NCI-H748 (cell line): ENCODE measurements at regions not wholly inside any gene's neighbourhood (a gene's known extent, or its start where the extent isn't known, plus 50 kb on each side); places are given as distances from the start of the nearest gene placed in this dataset.
A peak's percentile ranks its signal among the peaks of the same experiment; 100 is the strongest.
"Not testable (repeated sequence)": the region's sequence is repeated elsewhere in the genome, so short reads cannot be mapped to it uniquely, and the experiment has no call there.

ENCODE experiments used
- DNase-seq: peaks from one replicate; lab custom pipeline; 2025; ENCODE audit not compliant: unreplicated experiment; lab: John Stamatoyannopoulos, UW

DNA sequence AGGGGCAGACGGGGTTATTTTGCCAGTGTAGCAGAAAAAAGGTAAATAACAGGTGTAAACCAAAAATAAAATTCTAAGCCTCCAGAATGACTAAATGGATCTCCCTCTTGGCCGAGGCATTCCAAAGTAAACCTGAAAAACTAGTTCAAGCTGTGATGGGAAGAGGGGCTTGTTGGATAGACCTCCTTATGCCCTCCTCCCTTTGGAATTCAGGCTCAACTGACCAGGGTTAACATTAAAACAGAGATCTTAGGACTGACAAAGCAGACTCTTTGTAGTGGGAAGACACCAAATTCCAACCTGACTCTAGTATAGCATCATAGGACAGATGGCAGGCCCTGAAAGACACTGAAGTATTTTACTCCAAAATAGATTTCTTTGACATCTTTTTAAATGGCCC, 113.8 kb upstream of the ITGB1 start:
- no peak for DNase-seq

DNA sequence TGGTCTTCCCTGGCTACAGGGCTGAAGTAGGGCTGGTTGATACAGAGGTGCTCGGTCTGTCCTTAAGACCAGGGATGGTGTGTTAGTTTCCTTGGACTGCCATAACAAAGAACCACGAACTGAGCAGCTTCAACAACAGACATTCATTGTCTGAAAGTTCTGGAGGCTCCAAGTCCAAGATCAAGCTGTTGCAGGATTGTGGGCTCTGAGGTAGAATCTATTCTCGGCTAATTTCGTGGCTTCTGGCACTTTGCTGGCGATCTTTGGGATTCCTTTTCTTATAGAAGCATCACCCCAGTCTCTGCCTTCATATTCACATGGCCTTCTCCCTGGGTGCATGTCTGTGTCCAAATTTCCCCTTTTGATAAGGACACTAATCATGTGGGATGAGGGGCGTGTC, 112.1 kb upstream of the ITGB1 start:
- DNase-seq: no peak

DNA sequence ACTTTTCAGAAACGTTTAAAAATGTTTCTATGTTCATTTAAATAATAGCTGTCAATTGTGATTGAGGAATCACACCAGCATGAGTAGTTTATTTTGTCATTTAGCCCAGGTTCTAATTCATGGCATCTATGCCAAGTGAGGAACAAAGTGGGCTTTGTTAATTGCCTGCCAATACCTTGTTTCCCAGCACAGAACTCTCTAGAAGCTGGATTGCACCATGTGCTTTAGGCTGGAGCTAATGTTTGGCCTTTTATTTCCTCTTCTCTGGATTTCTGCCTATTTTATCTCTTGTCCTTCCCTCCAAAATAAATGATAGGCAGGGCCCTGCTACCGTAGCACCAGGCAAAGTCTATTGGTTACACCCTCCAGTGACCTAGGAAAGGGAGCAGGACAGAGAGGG, 109.9 kb upstream of the ITGB1 start:
- no peak for DNase-seq

DNA sequence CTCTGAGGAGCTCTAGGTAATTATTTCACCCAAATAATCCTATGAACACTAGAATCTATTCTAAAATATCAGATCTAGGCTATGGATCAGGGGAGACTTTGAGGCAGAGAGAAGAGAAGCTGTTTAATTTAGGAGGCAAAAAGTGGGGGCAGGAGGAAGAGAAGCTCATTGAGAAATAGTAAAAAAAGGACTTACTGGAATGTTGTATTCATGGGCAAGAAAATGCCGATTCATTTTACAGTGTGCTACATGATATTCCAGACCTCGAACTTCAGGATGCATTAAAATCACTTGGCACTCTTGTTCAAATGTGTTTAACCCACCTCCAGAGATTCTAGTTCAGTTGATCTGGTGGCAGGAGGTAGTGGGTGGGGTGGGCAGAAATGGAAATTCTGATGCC, 109.5 kb upstream of the ITGB1 start:
- DNase-seq: no peak

DNA sequence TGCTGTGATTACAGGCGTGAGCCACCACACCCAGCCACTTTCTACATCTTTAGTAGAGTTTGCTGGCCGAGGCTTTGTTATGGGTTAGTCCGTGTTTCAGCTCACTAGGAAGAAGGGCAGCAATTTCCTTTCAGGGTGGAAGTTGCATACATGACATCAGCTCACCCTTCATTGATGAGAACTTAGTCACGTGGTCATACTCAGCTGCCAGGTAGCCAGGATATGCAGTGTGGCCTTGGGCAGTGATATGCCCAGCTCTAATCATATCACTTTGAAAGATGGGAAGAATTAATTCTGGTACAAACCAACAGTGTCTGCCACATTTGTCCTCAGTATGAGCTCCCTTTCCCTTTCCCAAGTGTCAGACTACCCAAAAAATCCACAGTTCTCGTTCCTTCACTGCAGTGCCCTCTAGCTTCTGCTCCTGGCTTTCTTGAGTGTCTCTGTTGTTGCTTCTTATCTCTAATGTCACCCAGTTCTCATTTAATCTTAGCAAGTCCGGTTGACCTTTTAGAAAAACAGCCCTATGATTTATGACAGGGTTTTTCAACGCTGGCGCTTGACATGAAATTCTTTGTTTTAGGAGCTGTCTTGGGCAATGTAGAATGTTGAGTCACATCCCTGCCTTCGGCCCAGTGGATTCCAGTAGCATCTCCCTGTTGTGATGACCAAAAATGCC, 108.7 kb upstream of the ITGB1 start:
- no peak for DNase-seq

DNA sequence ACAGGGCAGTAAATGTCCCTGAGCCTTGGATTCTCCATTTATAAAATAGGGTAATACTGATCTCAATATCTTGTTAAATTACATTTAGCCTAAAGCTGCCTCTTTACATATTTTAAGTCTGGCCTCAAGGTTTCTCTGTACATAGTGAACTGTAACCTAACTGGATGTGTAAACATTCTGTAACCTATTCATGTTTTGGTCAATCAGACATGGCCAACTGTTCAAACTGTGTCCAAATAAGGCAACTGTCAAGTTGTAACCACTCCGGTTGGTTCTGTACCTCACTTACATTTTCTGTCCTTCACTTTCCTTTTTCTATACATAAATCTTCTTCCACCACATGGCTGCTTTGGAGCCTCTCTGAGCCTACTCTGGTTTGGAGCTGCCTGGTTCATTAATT, 107.1 kb upstream of the ITGB1 start:
- DNase-seq: no peak

DNA sequence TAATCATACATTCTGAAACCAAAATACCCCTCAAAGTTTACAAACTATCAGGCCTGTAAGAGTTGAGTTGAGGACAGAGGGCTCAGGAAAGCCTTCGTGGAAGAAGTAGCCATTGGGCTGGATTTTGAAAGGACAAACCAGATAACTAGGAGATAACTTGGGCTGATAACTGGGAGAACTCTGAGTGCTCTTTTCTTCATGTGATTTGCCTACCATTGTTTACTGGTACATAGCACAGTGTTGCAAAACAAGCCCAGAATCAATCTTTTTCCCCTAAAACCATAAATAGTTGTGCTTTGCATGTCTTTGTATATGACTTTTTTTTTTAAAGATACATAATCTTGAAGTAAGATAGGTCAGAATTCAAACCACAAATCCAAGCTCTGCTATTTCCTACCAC, 106.7 kb upstream of the ITGB1 start:
- no peak for DNase-seq

DNA sequence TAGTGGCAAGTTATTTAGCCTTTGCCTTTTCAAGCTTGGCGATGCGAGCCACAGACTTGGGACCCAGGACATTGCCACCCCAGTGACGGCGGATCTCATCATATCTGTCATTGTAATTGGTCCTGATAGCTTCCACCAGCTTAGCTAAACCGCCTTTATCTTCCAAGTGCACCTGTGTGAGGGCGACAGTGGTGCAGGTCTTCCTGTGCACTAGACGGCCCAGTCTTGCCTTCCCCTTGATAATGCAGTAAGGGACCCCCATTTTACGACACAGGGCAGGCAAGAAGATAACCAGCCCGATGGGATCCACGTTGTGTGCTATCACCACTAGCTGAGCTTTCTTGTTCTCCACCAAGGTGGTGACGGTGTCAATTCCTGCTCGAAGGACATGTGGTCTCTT, 99.6 kb upstream of the ITGB1 start:
- DNase-seq: no peak

DNA sequence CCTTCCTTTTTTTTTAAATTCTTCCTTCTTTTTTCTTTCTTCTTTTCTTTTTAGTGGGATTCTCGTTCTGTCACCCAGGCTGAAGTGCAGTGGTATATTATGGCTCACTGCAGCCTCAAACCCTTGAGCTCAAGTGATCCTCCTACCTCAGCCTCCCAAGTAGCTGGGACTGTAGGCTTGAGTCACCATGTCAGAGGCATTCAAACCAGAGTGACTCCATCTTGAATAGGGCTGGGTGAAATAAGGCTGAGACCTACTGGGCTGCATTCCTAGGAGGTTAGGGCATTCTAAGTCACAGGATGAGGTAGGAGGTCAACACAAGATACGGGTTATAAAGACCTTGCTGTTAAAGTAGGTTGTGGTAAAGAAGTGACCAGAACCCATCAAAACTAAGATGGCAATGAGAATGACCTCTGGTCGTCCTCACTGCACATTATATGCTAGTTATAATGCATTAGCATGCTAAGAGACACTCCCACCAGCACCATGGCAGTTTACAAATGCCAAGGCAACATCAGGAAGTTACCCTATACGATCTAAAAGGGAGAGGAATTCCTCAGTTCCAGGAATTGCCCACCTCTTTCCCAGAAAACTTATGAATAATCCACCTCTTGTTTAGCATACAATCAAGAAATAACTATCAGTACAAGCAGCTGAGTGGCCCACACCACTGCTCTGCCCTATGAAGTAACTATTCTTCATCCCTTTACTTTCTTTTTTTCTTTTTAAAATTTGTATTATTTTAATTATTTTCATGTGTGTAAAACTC, 99.0 kb upstream of the ITGB1 start:
- no peak for DNase-seq

DNA sequence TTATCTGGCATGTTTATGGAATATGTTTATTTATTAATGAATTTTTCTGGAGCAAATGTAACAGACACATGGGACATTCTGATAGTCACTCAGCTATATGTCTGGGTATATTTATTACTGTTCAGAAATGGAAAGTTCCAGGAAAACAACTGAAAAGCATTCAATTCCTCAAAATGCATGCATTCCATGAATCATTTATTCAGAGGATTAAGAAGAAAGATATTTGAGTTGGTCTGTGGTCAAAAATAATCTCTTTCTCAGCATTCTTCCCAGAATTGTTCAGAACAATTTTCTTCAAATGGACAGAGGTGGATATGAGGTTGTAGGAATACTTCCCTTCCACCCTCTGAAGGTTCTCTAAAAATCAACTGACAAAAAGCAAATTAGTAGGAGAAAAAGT, 97.6 kb upstream of the ITGB1 start:
- DNase-seq: no peak

DNA sequence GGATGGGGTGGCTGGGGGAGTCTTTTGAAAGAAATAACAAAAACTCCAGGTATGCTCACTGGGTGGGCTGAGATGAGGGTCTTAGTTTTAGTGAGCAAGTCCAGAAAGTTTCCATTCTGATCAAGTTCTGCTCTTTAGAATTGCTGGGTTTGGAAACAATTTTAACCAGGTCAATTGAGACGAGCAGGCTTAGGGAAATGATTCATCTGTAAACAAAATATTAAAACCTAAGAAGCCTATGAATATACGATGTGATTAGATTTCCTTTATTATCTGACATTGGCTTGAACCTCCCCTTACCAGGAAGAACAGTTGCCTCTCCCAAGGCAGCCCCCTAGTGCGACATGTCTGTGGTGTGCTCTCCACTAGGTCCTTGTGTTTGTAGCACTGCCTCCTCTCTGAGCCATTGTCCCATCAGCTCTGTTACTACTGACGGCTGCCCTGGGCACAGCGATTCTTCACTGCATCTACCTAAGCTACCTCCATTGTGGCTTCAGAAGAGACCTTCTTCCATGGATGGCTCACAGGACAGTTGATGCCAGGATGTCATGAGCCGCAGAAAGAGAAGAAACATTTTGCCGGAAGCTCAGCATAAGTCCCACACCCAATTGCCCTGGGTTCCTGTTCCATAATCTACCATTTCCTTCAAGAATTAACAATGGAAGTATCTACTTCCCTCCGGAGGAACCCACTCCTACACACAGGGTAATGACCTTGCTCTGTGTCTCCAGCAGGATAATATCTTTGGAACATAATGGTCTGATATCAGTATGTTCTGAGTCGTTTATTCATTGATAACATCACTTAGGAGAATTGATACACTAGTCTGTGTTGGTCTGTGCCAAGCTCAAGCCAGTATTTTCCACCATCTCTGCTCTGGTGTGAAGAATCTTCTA, 95.1 kb upstream of the ITGB1 start:
- DNase-seq: no peak

DNA sequence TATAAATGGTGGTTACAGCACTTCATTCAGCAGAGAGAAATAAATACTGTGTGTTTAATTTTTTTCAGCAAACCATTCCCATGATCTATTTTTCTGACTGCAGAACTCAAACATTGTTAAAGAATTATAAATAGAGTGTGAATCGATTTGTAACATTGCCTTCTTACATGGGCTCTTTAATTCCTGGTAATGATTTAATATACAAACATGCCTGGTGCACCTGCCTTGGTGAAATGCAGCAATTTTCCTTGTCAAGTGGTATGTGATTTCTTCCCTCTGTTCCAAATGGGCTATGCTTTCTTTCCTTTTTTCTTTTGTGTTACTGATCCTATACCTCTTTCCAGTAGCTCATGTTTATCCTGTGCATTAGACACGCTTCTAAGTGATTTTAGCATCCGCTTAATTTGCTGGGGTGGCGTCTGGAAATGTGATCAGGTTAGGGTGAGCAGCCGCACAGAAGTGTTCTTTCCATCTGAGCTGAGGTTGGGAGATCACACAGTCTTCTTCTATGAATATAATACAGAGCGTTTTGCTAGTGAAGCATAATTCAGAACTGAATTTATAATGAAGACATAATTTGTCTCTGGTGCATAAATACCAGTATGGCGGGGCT, 94.3 kb upstream of the ITGB1 start:
- no peak for DNase-seq

DNA sequence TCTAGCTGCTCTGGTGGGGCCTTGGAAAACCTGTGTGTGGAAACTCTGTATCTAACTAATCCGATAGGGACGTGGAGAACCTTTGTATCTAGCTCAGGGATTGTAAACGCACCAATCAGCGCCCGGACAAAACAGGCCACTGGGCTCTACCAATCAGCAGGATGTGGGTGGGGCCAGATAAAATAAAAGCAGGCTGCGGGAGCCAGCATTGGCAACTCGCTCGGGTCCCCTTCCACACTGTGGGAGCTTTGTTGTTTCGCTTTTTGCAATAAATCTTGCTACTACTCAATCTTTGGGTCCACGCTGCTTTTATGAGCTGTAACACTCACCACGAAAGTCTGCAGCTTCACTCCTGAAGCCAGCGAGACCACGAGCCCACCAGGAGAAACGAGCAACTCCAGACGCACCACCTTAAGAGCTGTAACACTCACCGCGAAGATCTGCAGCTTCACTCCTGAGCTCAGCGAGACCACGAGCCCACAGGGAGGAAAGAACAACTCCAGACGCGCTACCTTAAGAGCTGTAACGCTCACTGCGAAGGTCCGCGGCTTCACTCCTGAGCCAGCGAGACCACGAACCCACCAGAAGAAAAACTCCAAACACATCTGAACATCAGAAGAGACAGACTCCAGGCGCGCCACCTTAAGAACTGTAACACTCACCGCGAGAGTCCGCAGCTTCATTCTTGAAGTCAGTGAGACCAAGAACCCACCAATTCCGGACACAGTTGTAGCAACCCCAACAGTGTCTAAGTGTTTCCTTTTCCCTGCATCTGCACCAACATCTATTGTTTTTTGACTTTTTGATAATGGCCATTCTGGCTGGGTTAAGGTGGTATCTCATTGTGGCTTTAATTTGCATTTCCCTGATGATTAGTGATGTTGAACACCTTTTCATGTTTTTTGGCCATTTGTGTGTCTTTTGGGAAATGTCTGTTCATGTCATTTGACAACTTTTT, 92.2 kb upstream of the ITGB1 start:
- not testable (repeated sequence) for DNase-seq

DNA sequence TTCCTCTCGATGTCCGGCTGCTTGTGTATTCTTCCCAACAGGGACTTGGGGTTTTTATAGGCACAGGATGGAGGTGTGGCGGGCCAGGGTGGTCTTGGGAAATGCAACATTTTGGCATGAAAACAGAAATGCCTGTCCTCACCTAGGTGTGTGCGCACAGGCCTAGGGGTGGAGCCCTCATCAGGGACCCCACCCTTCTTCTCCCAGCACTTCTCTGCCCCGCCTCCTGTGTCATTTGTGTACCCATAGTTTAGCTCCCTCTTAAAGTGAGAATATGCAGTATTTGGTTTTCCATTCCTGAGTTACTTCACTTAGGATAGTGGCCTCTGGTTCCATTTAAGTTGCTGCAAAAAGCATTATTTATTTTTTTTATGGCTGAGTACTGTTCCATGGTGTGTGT, 90.2 kb upstream of the ITGB1 start:
- DNase-seq: no peak

DNA sequence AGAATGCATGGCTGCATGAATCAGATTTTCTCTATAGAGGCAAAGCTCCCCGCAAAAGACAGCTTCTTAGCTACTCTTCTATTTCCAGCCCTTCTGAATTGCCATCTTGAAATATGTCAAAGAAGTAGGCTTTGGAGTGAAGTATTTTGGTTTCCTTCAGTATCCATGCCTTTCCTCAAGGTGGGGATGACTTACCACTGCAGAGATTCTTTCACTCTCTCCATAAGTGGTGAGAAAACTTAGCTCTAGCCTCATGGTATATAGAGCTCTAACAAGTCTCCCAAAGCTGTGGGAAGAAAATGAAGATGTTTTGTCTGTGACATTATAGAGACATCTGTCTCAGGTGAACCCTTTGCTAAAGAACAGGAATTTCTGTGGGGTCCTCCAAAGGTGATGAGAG, 89.6 kb upstream of the ITGB1 start:
- DNase-seq: no peak

DNA sequence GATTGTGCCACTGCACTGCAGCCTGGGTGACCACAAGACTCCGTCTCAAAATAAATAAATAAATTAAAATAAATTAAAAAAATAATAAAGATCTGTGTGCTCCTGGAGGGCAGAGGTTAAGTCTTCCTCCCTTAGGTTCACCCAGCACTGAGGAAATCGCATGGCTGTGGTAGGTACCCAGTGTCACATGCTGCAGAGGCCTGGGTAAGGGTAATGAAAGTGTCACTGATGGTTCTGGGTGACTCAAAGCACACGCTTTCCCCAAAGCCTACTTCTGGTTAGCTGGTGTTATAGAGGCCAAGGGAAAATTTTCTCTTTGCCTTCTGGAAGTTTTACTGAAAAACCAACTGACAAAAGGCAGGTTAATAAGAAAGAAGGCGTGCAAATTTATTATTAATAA, 88.8 kb upstream of the ITGB1 start:
- DNase-seq: no peak

DNA sequence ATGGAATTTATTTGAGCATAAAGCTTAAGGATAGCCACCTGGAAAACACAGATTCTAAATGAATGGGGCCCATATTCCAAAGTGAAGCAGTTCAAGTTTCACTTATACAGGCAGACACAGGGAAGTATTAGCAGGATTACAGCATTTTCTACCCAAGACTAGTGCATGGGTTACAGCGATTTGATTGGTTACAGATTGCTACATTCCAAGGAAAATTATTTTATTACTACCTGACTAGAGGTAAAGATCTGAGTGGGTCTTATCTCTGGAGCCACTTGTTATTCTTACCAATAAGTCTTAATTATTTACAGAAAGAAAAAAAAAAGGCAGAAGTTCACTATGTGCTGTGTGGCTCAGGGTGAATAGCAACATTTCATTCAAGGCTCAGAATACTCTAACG, 87.4 kb upstream of the ITGB1 start:
- DNase-seq: no peak

DNA sequence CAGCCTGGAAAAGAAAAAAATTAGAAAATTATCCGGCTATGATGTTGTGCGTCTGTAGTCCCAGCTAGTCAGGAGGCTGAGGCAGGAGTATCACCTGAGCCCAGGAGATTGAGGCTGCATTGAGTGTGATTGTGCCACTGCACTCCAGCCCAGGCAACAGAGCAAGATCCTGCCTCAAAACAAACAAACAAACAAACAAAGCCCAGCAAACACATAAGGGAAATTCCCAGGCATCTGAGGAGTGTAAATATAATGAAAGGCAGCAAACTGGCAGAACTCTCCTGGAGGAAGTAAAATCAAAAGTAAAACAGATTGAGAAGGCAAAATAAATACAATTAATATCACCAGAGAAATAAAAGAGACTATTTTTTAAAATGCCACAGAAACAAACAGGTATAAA, 84.5 kb upstream of the ITGB1 start:
- no peak for DNase-seq

DNA sequence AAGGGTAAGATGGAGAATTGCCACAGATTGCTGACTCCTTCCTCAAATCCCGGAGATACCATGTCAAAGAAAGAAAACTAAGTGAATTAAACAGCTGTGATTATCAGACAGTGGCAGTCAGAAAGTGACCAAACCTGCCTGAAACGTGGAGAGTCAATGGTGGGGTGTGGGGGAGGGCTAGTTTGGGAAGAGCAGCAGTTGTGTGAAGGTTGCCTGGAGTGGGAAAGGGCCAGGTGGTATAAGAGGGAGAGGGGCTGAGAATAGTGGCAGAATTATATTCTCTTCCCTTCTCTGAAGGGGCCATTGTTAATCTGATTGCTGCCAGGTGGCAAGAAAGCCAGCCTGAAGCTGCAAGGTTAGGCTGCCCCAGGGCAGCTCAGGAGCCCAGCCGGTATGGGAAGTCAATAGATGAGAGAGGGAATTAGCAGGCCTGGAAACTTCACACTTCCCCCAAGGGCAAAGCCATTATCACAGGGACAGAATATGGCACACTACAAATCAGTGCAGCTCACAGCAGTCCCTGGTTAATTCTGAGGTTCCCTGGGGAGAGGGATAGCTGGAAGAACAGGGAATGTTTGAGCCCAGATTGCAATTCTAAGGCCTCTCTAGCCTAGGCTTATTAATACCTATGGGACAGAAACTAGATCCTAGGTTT, 83.9 kb upstream of the ITGB1 start:
- DNase-seq: peak; percentile 9

DNA sequence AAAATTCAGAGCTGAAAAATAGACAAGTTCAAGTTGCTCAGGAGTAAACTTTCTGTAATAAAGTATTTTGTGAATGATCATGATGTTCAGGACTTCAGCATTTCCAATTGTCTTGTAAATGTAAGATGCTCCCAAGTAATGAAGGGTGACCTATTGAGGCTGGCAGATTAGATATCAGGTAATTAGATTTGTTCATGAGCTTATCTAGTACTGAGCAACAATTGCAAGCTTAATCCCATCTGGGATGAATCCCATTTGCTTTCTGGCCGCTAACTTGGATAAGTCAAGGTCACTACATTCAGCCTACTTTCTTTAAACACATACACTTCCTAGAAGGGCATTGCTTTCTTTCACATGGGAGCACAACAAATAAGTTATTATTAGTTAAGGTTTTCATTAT, 82.4 kb upstream of the ITGB1 start:
- DNase-seq: no peak
